ENCODE measurements at regions not wholly inside any gene's neighbourhood (a gene's known extent, or its start where the extent isn't known, plus 50 kb on each side); places are given as distances from the start of the nearest gene placed in this dataset.

DNA sequence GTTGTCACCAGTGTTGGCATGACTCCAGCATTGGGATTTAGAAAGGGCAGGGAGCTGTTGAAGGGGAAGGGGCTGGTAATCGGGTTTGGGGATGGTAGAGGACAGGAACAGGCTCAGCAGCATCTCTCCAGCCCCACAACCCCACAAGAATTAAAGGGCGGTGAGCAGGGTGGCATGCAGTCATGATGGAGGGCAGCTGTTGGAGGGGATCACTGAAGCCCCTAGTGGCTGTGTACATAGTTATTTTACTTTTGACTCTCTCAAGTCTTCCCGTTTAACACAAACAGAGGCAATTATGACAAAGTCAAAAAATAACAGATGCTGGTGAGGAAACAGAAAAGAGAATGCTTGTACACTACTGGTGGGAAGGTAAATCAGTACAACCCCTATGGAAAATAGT is 213.8 kb downstream of the URB2 start:
- Histone ChIP-seq H3K4me2 (ENCODE audit: low read length) (no peak overlapping the region), H3K9ac (ENCODE audit: low read length) (no peak overlapping the region), H3K36me3 (replicated peaks; ENCODE audit: low read depth, low read length) (no peaks in the 10 kb centered on the region), H3K27ac (ENCODE audit: low read length) (no peak overlapping the region), H3K9me3 (ENCODE audit: insufficient read depth, low read length) (no peaks in the 10 kb centered on the region), H3K79me2 (ENCODE audit: low read length) (no peaks in the 10 kb centered on the region), H4K20me1 (ENCODE audit: insufficient read depth, low read length) (no peaks in the 10 kb centered on the region), H2AFZ (ENCODE audit: low read depth, low read length) (no peak overlapping the region), H3K27me3 (ENCODE audit: low read depth, low read length) (peaks cover 40% of the 10 kb centered on the region), H3K4me3 (ENCODE audit: low read length) (no peak overlapping the region), H3K4me1 (ENCODE audit: low read length) (peaks cover 10% of the 10 kb centered on the region)
- TF ChIP-seq, protein P1, sequence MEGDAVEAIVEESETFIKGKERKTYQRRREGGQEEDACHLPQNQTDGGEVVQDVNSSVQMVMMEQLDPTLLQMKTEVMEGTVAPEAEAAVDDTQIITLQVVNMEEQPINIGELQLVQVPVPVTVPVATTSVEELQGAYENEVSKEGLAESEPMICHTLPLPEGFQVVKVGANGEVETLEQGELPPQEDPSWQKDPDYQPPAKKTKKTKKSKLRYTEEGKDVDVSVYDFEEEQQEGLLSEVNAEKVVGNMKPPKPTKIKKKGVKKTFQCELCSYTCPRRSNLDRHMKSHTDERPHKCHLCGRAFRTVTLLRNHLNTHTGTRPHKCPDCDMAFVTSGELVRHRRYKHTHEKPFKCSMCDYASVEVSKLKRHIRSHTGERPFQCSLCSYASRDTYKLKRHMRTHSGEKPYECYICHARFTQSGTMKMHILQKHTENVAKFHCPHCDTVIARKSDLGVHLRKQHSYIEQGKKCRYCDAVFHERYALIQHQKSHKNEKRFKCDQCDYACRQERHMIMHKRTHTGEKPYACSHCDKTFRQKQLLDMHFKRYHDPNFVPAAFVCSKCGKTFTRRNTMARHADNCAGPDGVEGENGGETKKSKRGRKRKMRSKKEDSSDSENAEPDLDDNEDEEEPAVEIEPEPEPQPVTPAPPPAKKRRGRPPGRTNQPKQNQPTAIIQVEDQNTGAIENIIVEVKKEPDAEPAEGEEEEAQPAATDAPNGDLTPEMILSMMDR (IDR thresholded peaks at IDR 0.05; ENCODE audit: low read depth, low read length), result no peak
- TF ChIP-seq EZH2phosphoT487 (IDR thresholded peaks at IDR 0.05; ENCODE audit: low read depth), result no peak

DNA sequence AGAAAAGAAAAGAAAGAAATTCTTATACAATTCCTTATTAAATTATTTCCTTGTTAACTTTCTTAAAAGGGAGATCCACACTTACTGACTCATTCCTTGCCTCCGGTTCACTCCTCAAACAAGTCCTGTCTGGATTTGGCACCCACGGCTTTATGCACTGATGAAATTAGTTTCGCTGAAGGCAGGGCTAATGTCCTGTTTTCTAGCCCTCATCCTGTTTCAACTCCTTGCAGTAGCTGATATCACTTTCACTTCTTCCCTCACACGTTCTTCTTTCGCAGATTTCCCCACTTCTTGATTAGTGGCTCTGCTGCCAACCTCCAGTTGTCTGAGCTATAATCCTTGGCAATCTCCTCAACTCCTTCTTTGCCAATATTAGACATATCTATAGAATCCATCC is 215.2 kb downstream of the URB2 start:
- peaks cover 42% of the 10 kb centered on the region for H3K27me3 ChIP-seq (ENCODE audit: low read depth, low read length)
- no peak overlapping the region for H2AFZ ChIP-seq (ENCODE audit: low read depth, low read length)
- H3K4me2 ChIP-seq (ENCODE audit: low read length), result peak overlapping the region; percentile 57
- no peak overlapping the region for H3K27ac ChIP-seq (ENCODE audit: low read length)
- H3K4me3 ChIP-seq (ENCODE audit: low read length), result peak overlapping the region; percentile 35
- H3K9ac ChIP-seq (ENCODE audit: low read length), result no peak overlapping the region
- no peaks in the 10 kb centered on the region for H4K20me1 ChIP-seq (ENCODE audit: insufficient read depth, low read length)
- no peaks in the 10 kb centered on the region for H3K9me3 ChIP-seq (ENCODE audit: insufficient read depth, low read length)
- H3K79me2 ChIP-seq (ENCODE audit: low read length), result no peaks in the 10 kb centered on the region
- H3K36me3 ChIP-seq (replicated peaks; ENCODE audit: low read depth, low read length), result no peaks in the 10 kb centered on the region
- TF ChIP-seq EZH2phosphoT487 (IDR thresholded peaks at IDR 0.05; ENCODE audit: low read depth), result no peak
- TF ChIP-seq, protein P1 (IDR thresholded peaks at IDR 0.05; ENCODE audit: low read depth, low read length), result no peak
- peaks cover 18% of the 10 kb centered on the region for H3K4me1 ChIP-seq (ENCODE audit: low read length)

DNA sequence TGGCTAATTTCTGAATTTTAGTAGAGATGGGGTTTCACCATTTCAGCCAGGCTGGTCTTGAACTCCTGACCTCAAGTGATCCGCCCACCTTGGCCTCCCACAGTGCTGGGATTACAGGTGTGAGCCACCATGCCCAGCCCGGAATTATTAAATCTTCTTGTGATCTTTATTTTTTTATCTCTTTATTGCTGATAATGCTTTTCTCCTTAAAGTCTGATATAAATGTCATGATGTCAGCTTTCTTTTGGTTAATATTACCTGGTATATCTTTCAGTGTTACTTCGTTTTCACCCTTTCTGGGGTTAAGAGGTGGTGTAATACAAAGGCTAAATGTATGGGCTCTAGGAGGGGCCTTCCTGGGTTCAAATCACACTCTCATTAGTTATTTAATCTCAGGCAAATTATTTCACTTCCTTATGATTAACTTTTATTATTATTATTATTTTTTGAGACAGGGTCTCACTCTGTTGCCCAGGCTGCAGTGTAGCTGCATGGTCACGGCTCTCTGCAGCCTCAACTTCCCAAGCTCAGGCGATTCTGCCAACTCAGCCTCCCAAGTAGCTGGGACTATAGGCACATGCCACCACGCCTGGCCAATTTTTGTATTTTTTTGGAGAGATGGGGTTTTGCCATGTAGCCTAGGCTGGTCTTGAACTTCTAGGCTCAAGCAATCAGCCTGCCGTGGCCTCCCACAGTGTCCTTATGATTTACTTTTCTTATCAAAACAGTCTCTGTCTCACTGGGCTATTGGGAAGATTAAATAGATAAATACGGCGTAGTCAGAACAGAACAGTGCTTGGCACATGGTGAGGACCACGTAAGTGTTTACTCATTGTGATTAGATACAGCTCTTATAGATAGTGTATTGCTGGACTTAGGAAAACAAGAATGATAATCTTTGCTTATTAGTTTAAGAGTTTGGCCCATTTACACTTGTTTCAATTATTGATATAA is 216.5 kb downstream of the URB2 start:
- Histone ChIP-seq H3K27me3 (ENCODE audit: low read depth, low read length) (peaks cover 38% of the 10 kb centered on the region), H3K9me3 (ENCODE audit: insufficient read depth, low read length) (no peaks in the 10 kb centered on the region), H3K9ac (ENCODE audit: low read length) (no peak overlapping the region), H3K36me3 (replicated peaks; ENCODE audit: low read depth, low read length) (no peaks in the 10 kb centered on the region), H4K20me1 (ENCODE audit: insufficient read depth, low read length) (no peaks in the 10 kb centered on the region), H3K79me2 (ENCODE audit: low read length) (no peaks in the 10 kb centered on the region), H3K4me1 (ENCODE audit: low read length) (peaks cover 14% of the 10 kb centered on the region), H3K4me3 (ENCODE audit: low read length) (no peak overlapping the region), H3K4me2 (ENCODE audit: low read length) (no peak overlapping the region), H2AFZ (ENCODE audit: low read depth, low read length) (no peak overlapping the region), H3K27ac (ENCODE audit: low read length) (no peak overlapping the region)
- TF ChIP-seq, protein P1 (IDR thresholded peaks at IDR 0.05; ENCODE audit: low read depth, low read length), result no peak
- TF ChIP-seq EZH2phosphoT487 (IDR thresholded peaks at IDR 0.05; ENCODE audit: low read depth), result no peak

GRCh38 chr1:229843627-229844238 is 217.7 kb downstream of the URB2 start:
- no peak for TF ChIP-seq EZH2phosphoT487 (IDR thresholded peaks at IDR 0.05; ENCODE audit: low read depth)
- TF ChIP-seq, protein P1 (IDR thresholded peaks at IDR 0.05; ENCODE audit: low read depth, low read length), result peak; percentile 43
- no peak overlapping the region for H2AFZ ChIP-seq (ENCODE audit: low read depth, low read length)
- H3K9me3 ChIP-seq (ENCODE audit: insufficient read depth, low read length), result no peaks in the 10 kb centered on the region
- H3K79me2 ChIP-seq (ENCODE audit: low read length), result no peaks in the 10 kb centered on the region
- no peak overlapping the region for H3K4me2 ChIP-seq (ENCODE audit: low read length)
- H3K4me1 ChIP-seq (ENCODE audit: low read length), result peaks cover 14% of the 10 kb centered on the region
- H3K9ac ChIP-seq (ENCODE audit: low read length), result no peak overlapping the region
- peaks cover 33% of the 10 kb centered on the region for H3K27me3 ChIP-seq (ENCODE audit: low read depth, low read length)
- H3K36me3 ChIP-seq (replicated peaks; ENCODE audit: low read depth, low read length), result no peaks in the 10 kb centered on the region
- no peak overlapping the region for H3K27ac ChIP-seq (ENCODE audit: low read length)
- no peak overlapping the region for H3K4me3 ChIP-seq (ENCODE audit: low read length)
- H4K20me1 ChIP-seq (ENCODE audit: insufficient read depth, low read length), result no peaks in the 10 kb centered on the region

All from OCI-LY3 (cell line).